Retinal pigment epithelial cell (primary cell): ENCODE measurements at regions not wholly inside any gene's neighbourhood (a gene's known extent, or its start where the extent isn't known, plus 50 kb on each side); places are given as distances from the start of the nearest gene placed in this dataset.
"Not testable (repeated sequence)": the region's sequence is repeated elsewhere in the genome, so short reads cannot be mapped to it uniquely, and the experiment has no call there.

Experiments used
- DNase-seq: peaks from one replicate; pipeline ENCODE4 v3.0.0-alpha.2; 2010; ENCODE audit warnings: low read depth
- H3K4me3 ChIP-seq: 2 replicates; pipeline ENCODE4 v1.5.1; 2011; ENCODE audit warnings: mild to moderate bottlenecking, low read length, control low read depth, moderate library complexity
- TF ChIP-seq, protein P1 (sequence below): conservative IDR thresholded peaks from 2 replicates; pipeline ENCODE4 v1.5.1; 2011; ENCODE audit warnings: low read depth, low read length, control low read depth, inconsistent platforms

DNA sequence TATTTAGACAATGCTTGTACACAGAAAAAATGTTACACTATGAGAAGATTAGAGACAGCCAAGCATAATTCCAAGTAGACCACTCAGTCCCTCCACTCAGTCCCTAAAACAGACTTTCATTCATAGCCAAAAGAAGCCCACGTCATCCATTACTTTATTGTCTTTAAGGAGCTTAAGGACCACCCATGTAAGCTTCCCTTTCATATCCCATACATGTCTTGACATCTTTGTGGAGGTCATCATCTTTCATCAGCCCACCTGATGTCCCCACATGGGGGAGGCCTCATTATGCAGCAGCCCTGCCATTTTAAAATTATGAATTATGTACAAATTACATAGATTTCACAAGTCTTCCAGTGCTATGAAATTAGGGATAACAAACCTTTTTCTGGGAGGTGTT lies 92.6 kb upstream of the PALMD start:
- TF ChIP-seq, protein P1, sequence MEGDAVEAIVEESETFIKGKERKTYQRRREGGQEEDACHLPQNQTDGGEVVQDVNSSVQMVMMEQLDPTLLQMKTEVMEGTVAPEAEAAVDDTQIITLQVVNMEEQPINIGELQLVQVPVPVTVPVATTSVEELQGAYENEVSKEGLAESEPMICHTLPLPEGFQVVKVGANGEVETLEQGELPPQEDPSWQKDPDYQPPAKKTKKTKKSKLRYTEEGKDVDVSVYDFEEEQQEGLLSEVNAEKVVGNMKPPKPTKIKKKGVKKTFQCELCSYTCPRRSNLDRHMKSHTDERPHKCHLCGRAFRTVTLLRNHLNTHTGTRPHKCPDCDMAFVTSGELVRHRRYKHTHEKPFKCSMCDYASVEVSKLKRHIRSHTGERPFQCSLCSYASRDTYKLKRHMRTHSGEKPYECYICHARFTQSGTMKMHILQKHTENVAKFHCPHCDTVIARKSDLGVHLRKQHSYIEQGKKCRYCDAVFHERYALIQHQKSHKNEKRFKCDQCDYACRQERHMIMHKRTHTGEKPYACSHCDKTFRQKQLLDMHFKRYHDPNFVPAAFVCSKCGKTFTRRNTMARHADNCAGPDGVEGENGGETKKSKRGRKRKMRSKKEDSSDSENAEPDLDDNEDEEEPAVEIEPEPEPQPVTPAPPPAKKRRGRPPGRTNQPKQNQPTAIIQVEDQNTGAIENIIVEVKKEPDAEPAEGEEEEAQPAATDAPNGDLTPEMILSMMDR = no peak
- no peak overlapping the region for H3K4me3 ChIP-seq
- no peak for DNase-seq

DNA sequence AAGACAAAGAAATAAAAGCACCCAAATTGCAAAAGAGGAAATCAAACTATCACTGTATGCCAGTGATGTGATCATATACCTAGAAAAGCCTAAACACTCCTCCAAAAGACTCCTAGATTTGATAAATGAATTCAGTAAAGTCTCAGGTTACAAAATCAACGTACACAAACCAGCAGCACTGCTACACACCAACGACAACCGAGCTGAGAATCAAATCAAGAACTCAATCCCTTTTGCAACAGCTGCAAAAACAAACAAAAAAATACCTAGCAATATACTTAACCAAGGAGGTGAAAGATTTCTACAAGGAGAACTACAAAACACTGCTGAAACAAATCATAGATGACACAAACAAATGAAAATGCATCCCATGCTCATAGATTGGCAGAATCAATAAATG lies 92.1 kb upstream of the PALMD start:
- H3K4me3 ChIP-seq, DNase-seq: not testable (repeated sequence)

DNA sequence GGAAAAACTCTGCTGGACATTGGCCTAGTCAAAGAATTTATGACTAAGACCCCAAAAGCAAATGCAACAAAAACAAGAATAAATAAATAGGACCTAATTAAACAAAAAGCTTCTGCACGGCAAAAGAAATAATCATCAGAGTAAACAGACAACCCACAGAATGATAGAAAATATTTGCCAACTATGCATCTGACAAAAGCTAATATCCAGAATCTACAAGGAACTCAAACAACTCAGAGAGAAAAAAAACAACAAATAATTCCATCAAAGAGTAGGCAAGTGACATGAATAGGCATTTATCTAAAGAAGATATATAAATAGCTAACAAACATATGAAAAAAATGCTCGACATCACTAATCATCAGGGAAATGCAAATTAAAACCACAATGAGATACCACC lies 91.2 kb upstream of the PALMD start:
- TF ChIP-seq, protein P1 = no peak
- no peak overlapping the region for H3K4me3 ChIP-seq
- DNase-seq = no peak

DNA sequence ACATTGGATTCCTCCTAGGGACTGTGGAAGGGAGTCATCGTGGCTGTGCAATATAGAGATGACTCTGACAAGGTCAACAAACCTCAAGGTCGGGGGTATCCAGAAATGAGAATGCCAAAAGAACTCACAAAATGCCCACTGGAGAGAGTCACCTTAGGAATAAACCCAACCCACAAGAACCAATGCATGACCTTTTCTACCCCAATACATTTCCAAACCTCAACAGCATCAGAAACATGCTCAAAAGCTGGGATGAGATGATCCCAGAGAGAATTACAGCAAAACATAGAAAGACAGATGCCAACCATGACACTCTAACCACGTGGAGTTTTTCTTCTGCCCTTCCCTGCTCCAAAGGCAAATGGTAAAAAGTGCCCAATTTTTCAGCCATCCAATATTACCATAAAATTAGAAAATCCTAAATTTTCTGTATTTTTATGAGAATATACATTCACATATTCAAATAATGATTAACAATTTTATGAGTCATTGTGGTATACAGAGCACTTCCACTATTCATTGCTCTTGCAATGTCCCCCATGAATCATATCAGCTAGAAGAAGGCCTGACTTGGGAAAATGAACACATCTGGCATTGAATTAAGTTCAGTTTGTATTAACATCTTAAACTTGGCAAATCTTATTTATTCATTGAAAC lies 88.2 kb upstream of the PALMD start:
- DNase-seq = no peak
- TF ChIP-seq, protein P1 = no peak
- no peak overlapping the region for H3K4me3 ChIP-seq

DNA sequence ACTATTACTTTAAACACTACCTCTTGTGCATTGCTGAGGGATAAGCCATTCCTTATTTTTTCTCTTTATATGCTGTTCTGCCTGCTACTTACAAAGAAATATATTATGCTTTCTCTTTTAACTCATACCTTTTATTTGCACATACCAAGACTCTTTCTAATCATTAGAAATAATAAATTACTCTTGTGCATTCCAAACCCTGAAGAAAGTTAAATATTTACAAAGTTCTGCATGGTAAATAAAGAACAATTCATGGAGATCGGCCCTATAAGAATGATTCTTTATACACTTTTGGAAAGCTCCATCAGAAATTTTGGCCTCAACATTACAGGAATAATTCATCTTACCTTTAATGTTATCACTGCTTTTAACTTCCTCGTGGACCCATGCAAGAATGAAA lies 86.7 kb upstream of the PALMD start:
- no peak for DNase-seq
- TF ChIP-seq, protein P1 = no peak
- no peak overlapping the region for H3K4me3 ChIP-seq

DNA sequence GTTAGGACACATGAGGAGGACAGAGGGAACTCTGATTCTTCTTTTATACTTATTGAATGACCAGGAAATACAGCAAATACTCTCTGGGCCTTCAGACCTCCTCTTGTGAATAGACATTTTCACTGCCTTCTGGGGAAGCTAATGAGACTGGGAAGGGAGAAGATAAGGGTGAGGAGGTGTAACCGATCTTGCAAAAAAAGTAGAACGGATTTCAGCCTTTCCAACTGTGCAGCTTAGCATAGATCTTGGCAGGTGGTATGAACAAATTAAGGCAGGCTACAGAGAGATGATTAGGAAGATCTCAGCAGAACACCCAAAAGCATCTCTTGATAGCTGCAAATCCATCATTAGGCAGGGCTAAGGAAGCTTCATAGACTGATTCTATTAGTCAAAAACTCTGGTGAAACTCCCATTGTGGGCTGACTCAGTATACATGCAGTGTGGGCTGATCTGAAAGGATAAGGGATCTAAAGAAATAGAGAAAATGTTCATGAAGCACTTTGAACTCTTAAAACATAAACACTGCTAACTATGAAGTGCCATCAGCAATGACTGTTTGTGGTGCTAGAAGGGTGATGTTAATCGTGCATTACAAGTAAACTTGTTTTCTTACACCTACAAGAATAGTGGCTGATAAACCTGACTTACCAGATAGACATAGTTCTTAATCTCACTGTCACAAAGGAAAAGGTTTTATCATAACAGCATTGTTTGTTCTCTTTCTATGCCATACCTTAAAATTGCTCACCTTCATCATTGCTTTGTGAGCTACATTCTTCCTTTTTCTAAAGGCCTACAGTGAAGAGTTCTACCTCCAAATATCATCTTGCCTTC lies 85.5 kb upstream of the PALMD start:
- H3K4me3 ChIP-seq = no peak overlapping the region
- DNase-seq = no peak
- TF ChIP-seq, protein P1 = no peak

DNA sequence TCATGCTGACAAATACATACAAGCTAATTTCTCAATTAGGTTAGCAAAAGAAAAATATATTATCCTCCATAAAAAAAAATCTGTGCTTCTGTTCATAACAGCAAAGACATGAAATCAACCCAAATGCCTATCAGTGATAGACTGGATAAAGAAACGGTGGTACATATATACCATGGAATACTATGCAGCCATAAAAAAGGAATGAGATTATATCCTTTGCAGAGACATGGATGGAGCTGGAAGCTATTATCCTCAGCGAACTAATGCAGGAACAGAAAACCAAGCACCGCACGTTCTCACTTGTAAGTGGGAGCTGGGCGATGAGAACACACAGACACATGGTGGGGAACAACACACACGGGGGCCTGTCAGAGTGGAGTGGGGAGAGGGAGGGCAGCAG lies 84.0 kb upstream of the PALMD start:
- no peak for DNase-seq
- TF ChIP-seq, protein P1 = no peak

More for the DNA sequence above, 84.0 kb upstream of the PALMD start:
- H3K4me3 ChIP-seq = no peak overlapping the region
